HFFc6 (cell line): ENCODE measurements at regions not wholly inside any gene's neighbourhood (a gene's known extent, or its start where the extent isn't known, plus 50 kb on each side); places are given as distances from the start of the nearest gene placed in this dataset.

Source experiments
- DNase-seq: peaks from one replicate; pipeline ENCODE4 v3.0.0-alpha.2; 2018
- H3K27ac Mint-ChIP-seq: 2 replicates; pipeline ENCODE4 v1.8.0; 2020; ENCODE audit warnings: mild to moderate bottlenecking, mixed read lengths
- H3K27me3 Mint-ChIP-seq: 2 replicates; pipeline ENCODE4 v1.8.0; 2021; ENCODE audit warnings: mild to moderate bottlenecking, moderate library complexity, mixed read lengths; ENCODE audit not compliant: insufficient read depth
- H3K36me3 Mint-ChIP-seq: 2 replicates; pipeline ENCODE4 v1.8.0; 2021; ENCODE audit warnings: low read depth, mixed read lengths
- H3K4me1 Mint-ChIP-seq: 2 replicates; pipeline ENCODE4 v1.8.0; 2020; ENCODE audit warnings: low read depth, mixed read lengths
- H3K4me3 Mint-ChIP-seq: 2 replicates; pipeline ENCODE4 v1.8.0; 2020; ENCODE audit warnings: mild to moderate bottlenecking, moderate library complexity, mixed read lengths
- H3K9me3 Mint-ChIP-seq: 2 replicates; pipeline ENCODE4 v1.8.0; 2020; ENCODE audit warnings: mild to moderate bottlenecking, mixed read lengths
- CTCF ChIP-seq: fragments of 200-600 bp; sonication (generic); IDR thresholded peaks from 2 replicates; pipeline ENCODE4 v1.5.0; 2021; ENCODE audit warnings: antibody characterized with exemption, mild to moderate bottlenecking

DNA sequence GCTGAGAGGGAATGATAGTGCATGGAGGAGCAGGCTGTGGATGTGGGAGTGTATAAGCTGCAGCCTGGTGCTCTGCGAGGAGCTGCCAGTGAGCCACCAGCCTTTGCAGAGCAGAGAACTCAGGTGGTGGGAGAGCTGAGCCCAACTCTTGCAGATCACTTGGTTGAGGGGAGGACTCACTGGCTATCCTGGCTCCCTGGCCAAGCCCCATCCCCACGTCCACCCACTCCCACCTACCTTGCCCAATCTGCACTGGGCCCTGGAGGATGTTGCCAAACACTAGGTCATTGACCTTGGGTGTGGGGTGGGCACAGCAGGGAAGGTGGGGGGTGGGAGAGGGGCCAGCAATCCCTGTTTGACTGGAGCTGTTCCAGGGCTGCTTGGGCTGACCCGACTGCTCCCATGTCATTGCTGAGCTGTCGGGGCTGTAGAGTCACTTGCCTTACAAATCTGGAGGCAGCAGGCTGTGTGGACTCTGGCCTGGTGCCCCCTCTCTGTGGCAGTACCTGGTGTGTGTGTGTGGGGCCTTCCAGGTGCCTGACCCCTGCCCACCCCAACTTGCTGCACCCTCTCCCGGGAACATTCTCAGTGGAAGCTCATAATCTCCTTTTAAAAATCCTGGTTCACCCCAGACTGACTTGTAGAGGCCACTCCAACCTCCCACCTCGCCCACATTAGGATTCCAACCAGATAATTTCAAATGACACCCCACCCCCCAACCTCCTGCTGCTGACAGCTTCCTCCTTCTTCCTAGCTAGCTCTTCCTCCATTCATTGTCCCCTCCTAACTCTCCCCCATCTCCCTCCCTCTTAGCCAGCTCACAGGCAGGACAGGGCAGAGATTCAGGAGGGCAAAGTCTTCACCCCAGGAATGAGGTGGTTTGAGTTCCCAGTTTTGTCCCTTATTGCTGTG, 162.3 kb downstream of the MRPL14 start:
- peaks cover 11% of the 10 kb centered on the region for H3K27me3 Mint-ChIP-seq
- H3K36me3 Mint-ChIP-seq: no peaks in the 10 kb centered on the region
- no peak overlapping the region for H3K27ac Mint-ChIP-seq
- DNase-seq: no peak
- TF ChIP-seq CTCF: no peak
- H3K4me1 Mint-ChIP-seq: peaks cover 8% of the 10 kb centered on the region
- no peaks in the 10 kb centered on the region for H3K9me3 Mint-ChIP-seq
- H3K4me3 Mint-ChIP-seq: no peak overlapping the region

DNA sequence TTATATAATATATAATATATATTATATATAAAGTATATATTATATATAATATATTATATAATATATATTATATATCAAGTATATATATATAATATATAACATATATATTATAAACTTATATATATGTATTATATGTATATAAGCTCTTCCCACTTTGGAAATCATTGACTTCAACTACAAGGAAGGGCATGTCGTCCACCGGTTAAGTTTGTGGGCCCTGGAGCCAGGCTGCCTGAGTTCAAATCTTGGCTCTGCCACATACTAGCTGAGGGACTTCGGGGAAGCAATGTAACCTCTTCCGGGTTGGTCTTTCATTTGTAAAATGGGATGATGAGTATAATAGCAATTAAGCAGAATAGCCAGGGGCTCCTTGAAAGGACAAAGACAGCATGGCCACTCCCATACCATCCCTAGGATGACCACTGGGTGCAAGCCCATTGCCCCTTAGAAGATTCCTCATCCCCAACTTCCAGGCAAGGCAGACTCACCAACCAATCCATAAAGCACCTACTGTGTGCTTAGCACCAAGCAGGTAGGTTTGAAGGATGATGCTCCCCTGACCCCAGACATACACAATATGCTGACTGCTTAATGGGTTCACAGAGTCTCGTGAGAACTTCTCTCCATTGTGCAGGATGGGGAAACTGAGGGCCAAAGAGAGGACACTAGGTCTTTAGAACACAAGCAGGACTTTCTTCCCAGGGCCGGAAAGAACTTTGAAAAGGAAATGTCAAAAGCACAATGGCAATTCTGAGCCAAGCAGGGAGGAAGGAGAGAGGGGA, 163.2 kb downstream of the MRPL14 start:
- no peak for TF ChIP-seq CTCF
- H3K9me3 Mint-ChIP-seq: no peaks in the 10 kb centered on the region
- peaks cover 8% of the 10 kb centered on the region for H3K4me1 Mint-ChIP-seq
- H3K36me3 Mint-ChIP-seq: no peaks in the 10 kb centered on the region
- DNase-seq: no peak
- peaks cover 13% of the 10 kb centered on the region for H3K27me3 Mint-ChIP-seq
- no peak overlapping the region for H3K27ac Mint-ChIP-seq
- no peak overlapping the region for H3K4me3 Mint-ChIP-seq

DNA sequence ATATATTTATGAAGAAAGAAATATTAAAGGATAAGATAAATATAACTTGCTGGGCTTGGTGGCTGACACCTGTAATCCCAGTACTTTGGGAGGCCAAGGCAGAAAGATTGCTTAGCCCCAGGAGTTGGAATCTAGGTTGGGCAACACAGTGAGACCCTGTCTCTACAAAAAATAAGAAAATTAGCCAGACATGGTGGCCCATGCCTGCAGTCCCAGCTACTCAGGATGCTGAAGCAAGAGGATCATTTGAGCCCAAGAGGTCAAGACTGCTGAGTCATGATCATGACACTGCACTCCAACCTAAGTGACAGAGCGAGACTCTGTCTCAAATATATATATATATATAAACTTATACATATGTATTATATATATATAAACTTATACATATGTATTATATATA, 164.0 kb downstream of the MRPL14 start:
- Mint-ChIP-seq H3K27me3 (peaks cover 16% of the 10 kb centered on the region), H3K27ac (no peak overlapping the region), H3K9me3 (no peaks in the 10 kb centered on the region; the same call in 1 of the 2 replicates), H3K36me3 (0 out of 2 replicates have a peak, but pooled peaks cover under 1% of the 10 kb centered on the region), H3K4me3 (no peak overlapping the region), H3K4me1 (peaks cover 8% of the 10 kb centered on the region)
- TF ChIP-seq CTCF: no peak
- no peak for DNase-seq

DNA sequence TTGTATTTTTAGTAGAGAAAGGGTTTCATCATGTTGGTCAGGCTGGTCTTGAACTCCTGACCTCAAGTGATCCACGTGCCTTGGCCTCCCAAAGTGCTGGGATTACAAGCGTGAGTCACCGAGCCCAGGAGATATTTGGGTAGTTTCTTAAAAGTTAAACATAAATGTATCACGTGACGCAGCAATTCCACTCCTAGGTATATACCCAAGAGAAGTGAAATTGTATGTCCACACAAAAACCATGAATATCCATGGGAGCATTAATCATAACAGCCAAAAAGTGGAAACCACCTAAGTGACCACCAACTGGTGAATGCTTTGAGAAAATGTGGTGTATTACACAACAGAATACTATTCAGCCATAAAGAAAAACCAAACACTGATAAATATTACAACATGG, 164.8 kb downstream of the MRPL14 start:
- no peak for DNase-seq
- Mint-ChIP-seq H3K4me1 (peaks cover 8% of the 10 kb centered on the region), H3K36me3 (0 out of 2 replicates have a peak, but pooled peaks cover 4% of the 10 kb centered on the region), H3K9me3 (peaks cover 7% of the 10 kb centered on the region; the same call in 1 of the 2 replicates), H3K4me3 (no peak overlapping the region), H3K27me3 (peaks cover 16% of the 10 kb centered on the region), H3K27ac (no peak overlapping the region)
- TF ChIP-seq CTCF: no peak

- TF ChIP-seq CTCF: no peak
- Mint-ChIP-seq H3K36me3 (peaks cover 9% of the 10 kb centered on the region), H3K4me3 (no peak overlapping the region)
These were observed 170.0 kb downstream of the MRPL14 start for GRCh38 chr6:43957273-43957672.

More at GRCh38 chr6:43957273-43957672, 170.0 kb downstream of the MRPL14 start:
- H3K27ac Mint-ChIP-seq: no peak overlapping the region
- peaks cover 9% of the 10 kb centered on the region for H3K27me3 Mint-ChIP-seq
- H3K9me3 Mint-ChIP-seq: peaks cover 16% of the 10 kb centered on the region
- peaks cover 12% of the 10 kb centered on the region for H3K4me1 Mint-ChIP-seq
- no peak for DNase-seq
